ENCODE measurements at regions not wholly inside any gene's neighbourhood (a gene's known extent, or its start where the extent isn't known, plus 50 kb on each side); places are given as distances from the start of the nearest gene placed in this dataset.
"Not testable (repeated sequence)": the region's sequence is repeated elsewhere in the genome, so short reads cannot be mapped to it uniquely, and the experiment has no call there.

- TF ChIP-seq, protein P1, sequence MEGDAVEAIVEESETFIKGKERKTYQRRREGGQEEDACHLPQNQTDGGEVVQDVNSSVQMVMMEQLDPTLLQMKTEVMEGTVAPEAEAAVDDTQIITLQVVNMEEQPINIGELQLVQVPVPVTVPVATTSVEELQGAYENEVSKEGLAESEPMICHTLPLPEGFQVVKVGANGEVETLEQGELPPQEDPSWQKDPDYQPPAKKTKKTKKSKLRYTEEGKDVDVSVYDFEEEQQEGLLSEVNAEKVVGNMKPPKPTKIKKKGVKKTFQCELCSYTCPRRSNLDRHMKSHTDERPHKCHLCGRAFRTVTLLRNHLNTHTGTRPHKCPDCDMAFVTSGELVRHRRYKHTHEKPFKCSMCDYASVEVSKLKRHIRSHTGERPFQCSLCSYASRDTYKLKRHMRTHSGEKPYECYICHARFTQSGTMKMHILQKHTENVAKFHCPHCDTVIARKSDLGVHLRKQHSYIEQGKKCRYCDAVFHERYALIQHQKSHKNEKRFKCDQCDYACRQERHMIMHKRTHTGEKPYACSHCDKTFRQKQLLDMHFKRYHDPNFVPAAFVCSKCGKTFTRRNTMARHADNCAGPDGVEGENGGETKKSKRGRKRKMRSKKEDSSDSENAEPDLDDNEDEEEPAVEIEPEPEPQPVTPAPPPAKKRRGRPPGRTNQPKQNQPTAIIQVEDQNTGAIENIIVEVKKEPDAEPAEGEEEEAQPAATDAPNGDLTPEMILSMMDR (IDR thresholded peaks at IDR 0.05), result not testable (repeated sequence)
- not testable (repeated sequence) for TF ChIP-seq ZFX (IDR thresholded peaks at IDR 0.05; ENCODE audit: borderline replicate concordance)
Measured at GRCh38 chr7:65144119-65144518, 137.6 kb upstream of the ERV3-1 start.
